HCT116 (cell line): ENCODE measurements at regions not wholly inside any gene's neighbourhood (a gene's known extent, or its start where the extent isn't known, plus 50 kb on each side); places are given as distances from the start of the nearest gene placed in this dataset.

Experiments used
- ATAC-seq: fragments of 200-7000 bp; cut with Tn5 transposase; 2 replicates; pipeline ENCODE4 v1.9.1; 2020; ENCODE audit warnings: mild to moderate bottlenecking, moderate library complexity
- BruUV-seq: library from RNA; stranded (reverse); fragments of 400-500 nt; replicated peaks from 2 replicates; lab custom pipeline; 2021; lab: Mats Ljungman, UMichigan
- CTCF ChIA-PET: fragments of 300-600 bp; sonication (Branson Sonifier 250); formaldehyde crosslinking; loops from one replicate; lab custom pipeline; 2021; ENCODE audit warnings: antibody characterized with exemption; lab: Charles Lee
- POLR2A ChIA-PET: fragments of 300-600, 350-600 bp; sonication (Branson Sonifier 250); formaldehyde crosslinking; loops from one replicate; lab custom pipeline; 2021; ENCODE audit warnings: antibody characterized with exemption; lab: Charles Lee
- RAD21 ChIA-PET, 2 experiments: fragments of 300-600 bp; sonication (Branson Sonifier 250); formaldehyde crosslinking; loops; one replicate each; lab custom pipeline; 2023; ENCODE audit warnings: low total read pairs in 2 of 2; ENCODE audit not compliant: uncharacterized antibody in 2 of 2, unreplicated experiment in 2 of 2, low non-redundant PET in 1 of 2; lab: Charles Lee
- DNase-seq: peaks from one replicate; pipeline ENCODE4 v3.0.0-alpha.2; 2010; ENCODE audit warnings: low read depth, low spot score
- H2AFZ ChIP-seq: fragments of 200-600 bp; shearing (Covaris generic), sonication (generic); 2 replicates; pipeline ENCODE4 v1.6.1; 2017; ENCODE audit warnings: low read depth, mixed run types, mixed read lengths, antibody characterized with exemption, low read length; ENCODE audit not compliant: poor library complexity, severe bottlenecking
- H3K27ac ChIP-seq: 2 replicates; pipeline ENCODE4 v1.5.1; 2012; ENCODE audit warnings: low read depth, low read length
- H3K27me3 ChIP-seq: fragments of 200-600 bp; sonication (generic); 2 replicates; pipeline ENCODE4 v1.6.1; 2016; ENCODE audit warnings: mixed run types, low read length, mixed read lengths; ENCODE audit not compliant: insufficient read depth
- H3K36me3 ChIP-seq, 2 experiments: fragments of 200-500 bp in 1 of 2; fragments of 200-600 bp in 1 of 2; sonication (Bioruptor generic) in 1 of 2; sonication (generic) in 1 of 2; 2 replicates each; pipeline versions ENCODE4 v1.5.1 to v1.6.1; 2014 to 2016; ENCODE audit warnings: low read length in 2 of 2, inconsistent platforms in 1 of 2, mixed read lengths in 1 of 2, mixed run types in 1 of 2; ENCODE audit not compliant: insufficient read depth in 2 of 2, control insufficient read depth in 1 of 2
- H3K4me1 ChIP-seq, 2 experiments: fragments of 200-600 bp in 1 of 2; sonication (generic) in 1 of 2; 2 replicates each; pipeline versions ENCODE4 v1.5.1 to v1.6.1; 2012 to 2017; ENCODE audit warnings: low read length in 2 of 2, inconsistent platforms in 1 of 2, mild to moderate bottlenecking in 1 of 2, mixed read lengths in 1 of 2, mixed run types in 1 of 2, moderate library complexity in 1 of 2; ENCODE audit not compliant: insufficient read depth in 2 of 2, control insufficient read depth in 1 of 2
- H3K4me2 ChIP-seq: fragments of 200-600 bp; sonication (generic); 2 replicates; pipeline ENCODE4 v1.6.1; 2017; ENCODE audit warnings: mixed run types, low read length, mixed read lengths
- H3K4me3 ChIP-seq, 2 experiments: fragments of 200-600 bp in 1 of 2; sonication (generic) in 1 of 2; replicated peaks in 1 of 2; 2 replicates each; pipeline ENCODE4 v1.5.1; 2011 to 2016; ENCODE audit warnings: low read length in 2 of 2, control low read depth in 1 of 2, low read depth in 1 of 2, mild to moderate bottlenecking in 1 of 2, mixed read lengths in 1 of 2, mixed run types in 1 of 2
- H3K79me2 ChIP-seq: fragments of 200-600 bp; sonication (generic); 2 replicates; pipeline ENCODE4 v1.6.1; 2017; ENCODE audit warnings: mild to moderate bottlenecking, mixed run types, low read length, moderate library complexity, mixed read lengths; ENCODE audit not compliant: insufficient read depth
- H3K9ac ChIP-seq: fragments of 200-600 bp; sonication (generic); 2 replicates; pipeline ENCODE4 v1.6.1; 2016; ENCODE audit warnings: low read length, mixed read lengths
- H3K9me2 ChIP-seq: fragments of 200-600 bp; sonication (generic), shearing (Covaris generic); 2 replicates; pipeline ENCODE4 v1.6.1; 2017; ENCODE audit warnings: mixed run types, mild to moderate bottlenecking, moderate library complexity; ENCODE audit not compliant: insufficient read depth
- H3K9me3 ChIP-seq, 2 experiments: fragments of 200-500 bp in 1 of 2; fragments of 200-600 bp in 1 of 2; sonication (Bioruptor generic) in 1 of 2; sonication (generic) in 1 of 2; 2 replicates each; pipeline ENCODE4 v1.6.1; 2014 to 2017; ENCODE audit warnings: low read length in 2 of 2, mixed read lengths in 2 of 2, inconsistent platforms in 1 of 2, low read depth in 1 of 2, mild to moderate bottlenecking in 1 of 2, mixed run types in 1 of 2, moderate library complexity in 1 of 2; ENCODE audit not compliant: control insufficient read depth in 1 of 2, insufficient read depth in 1 of 2
- H4K20me1 ChIP-seq: fragments of 200-600 bp; sonication (generic), shearing (Covaris generic); 2 replicates; pipeline ENCODE4 v1.6.1; 2017; ENCODE audit warnings: mixed run types, mild to moderate bottlenecking, moderate library complexity; ENCODE audit not compliant: insufficient read depth
- CEBPB ChIP-seq: IDR thresholded peaks from 2 replicates; pipeline ENCODE4 v1.6.1; 2012; ENCODE audit warnings: low read depth
- ELF1 ChIP-seq: IDR thresholded peaks from 2 replicates; pipeline ENCODE4 v1.6.1; 2012; ENCODE audit warnings: low read depth, borderline replicate concordance
- EZH2 ChIP-seq: fragments of 200-600 bp; sonication (generic); IDR thresholded peaks from 2 replicates; pipeline ENCODE4 v1.6.1; 2017; ENCODE audit warnings: antibody characterized with exemption, mixed run types
- POLR2A ChIP-seq: IDR thresholded peaks from 2 replicates; pipeline ENCODE4 v1.7.0; 2011; ENCODE audit warnings: borderline replicate concordance; ENCODE audit not compliant: insufficient read depth, insufficient read length; ENCODE audit errors: extremely low read depth
- POLR2AphosphoS5 ChIP-seq: IDR thresholded peaks from 2 replicates; pipeline ENCODE4 v1.6.1; 2011; ENCODE audit warnings: mild to moderate bottlenecking, low read depth, low read length, moderate library complexity
- RAD21 ChIP-seq: IDR thresholded peaks from 2 replicates; pipeline ENCODE4 v1.6.1; 2012; ENCODE audit warnings: low read depth, mild to moderate bottlenecking
- SIN3A ChIP-seq: IDR thresholded peaks from 2 replicates; pipeline ENCODE4 v1.6.1; 2012; ENCODE audit warnings: low read depth
- ZNF274 ChIP-seq: fragments of 200-500 bp; sonication (Bioruptor generic); IDR thresholded peaks from 2 replicates; pipeline ENCODE4 v1.6.1; 2014; ENCODE audit warnings: mild to moderate bottlenecking, low read depth, low read length, inconsistent platforms
- intact Hi-C: fragments of 100-400 bp; cut with micrococcal nuclease; formaldehyde crosslinking; loops from 2 replicates; pipeline ENCODE4 v1.10.0; 2022
- TF ChIP-seq, protein P1 (sequence below): IDR thresholded peaks from 2 replicates; pipeline ENCODE4 v1.6.1; 2012
- TF ChIP-seq, protein P2 (sequence below): IDR thresholded peaks from 2 replicates; pipeline ENCODE4 v1.6.1; 2012

DNA sequence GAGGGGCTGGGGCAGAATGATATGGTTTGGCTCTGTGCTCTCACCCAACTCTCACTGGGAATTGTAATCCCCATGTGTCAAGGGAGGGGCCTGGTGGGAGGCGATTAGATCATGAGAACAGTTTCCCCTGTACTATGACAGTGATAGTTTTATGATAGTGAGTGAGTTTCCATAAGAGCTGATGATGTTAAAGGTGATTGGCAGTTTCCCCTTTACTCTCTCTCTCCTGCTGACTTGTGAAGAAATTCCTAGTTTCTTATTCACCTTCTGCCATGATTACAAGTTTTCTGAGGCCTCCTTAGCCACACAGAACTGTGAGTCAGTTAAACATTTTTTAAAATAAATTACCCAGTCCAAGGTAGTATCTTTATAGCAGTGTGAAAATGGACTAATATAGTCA is 120.4 kb upstream of the CDH9 start:
- Histone ChIP-seq H3K79me2 (no peaks in the 10 kb centered on the region), H3K9me3 (peaks cover 16 to 34% of the 10 kb centered on the region in 2 experiments; a peak in 2 of 4 replicates), H2AFZ (no peak overlapping the region), H3K9ac (no peak overlapping the region), H3K4me3 (no peak overlapping the region), H4K20me1 (no peaks in the 10 kb centered on the region), H3K36me3 (no peaks in the 10 kb centered on the region), H3K27me3 (no peaks in the 10 kb centered on the region), H3K4me2 (no peak overlapping the region), H3K9me2 (no peaks in the 10 kb centered on the region), H3K4me1 (no peaks in the 10 kb centered on the region), H3K27ac (no peak overlapping the region)
- no TSS peak for BruUV-seq
- TF ChIP-seq ELF1 (no peak), RAD21 (no peak), POLR2A (no peak), SIN3A (no peak), EZH2 (no peak), POLR2AphosphoS5 (no peak), ZNF274 (no peak)
- TF ChIP-seq, protein P1, sequence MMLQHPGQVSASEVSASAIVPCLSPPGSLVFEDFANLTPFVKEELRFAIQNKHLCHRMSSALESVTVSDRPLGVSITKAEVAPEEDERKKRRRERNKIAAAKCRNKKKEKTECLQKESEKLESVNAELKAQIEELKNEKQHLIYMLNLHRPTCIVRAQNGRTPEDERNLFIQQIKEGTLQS, result no peak
- TF ChIP-seq, protein P2, sequence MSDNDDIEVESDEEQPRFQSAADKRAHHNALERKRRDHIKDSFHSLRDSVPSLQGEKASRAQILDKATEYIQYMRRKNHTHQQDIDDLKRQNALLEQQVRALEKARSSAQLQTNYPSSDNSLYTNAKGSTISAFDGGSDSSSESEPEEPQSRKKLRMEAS, result no peak
- ChIA-PET RAD21 (no interaction called here), POLR2A (no interaction called here), CTCF (no interaction called here)
- DNase-seq (no peak), ATAC-seq (no peak)
- intact Hi-C loops, result no loop called here

DNA sequence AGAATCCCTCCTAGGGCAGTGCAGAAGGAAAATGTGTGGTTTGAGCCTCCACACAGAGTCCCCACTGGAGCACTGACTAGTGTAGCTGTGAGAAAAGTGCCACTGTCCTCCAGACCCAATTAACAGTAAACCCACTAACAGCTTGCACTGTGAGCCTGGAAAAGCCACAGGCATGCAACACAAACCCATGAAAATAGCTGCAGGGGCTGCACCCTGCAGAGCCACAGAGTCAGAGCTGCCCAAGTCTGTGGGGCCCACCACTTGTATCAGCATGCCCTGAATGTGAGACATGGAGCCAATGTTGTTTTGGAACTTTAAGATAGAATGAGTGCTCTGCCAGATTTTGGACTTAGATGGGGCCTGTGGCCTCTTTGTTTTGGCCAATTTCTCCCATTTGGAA is 119.8 kb upstream of the CDH9 start:
- Histone ChIP-seq H3K9me2 (no peaks in the 10 kb centered on the region), H4K20me1 (no peaks in the 10 kb centered on the region), H2AFZ (no peak overlapping the region), H3K4me2 (no peak overlapping the region), H3K27ac (no peak overlapping the region), H3K36me3 (no peaks in the 10 kb centered on the region), H3K9ac (no peak overlapping the region), H3K27me3 (no peaks in the 10 kb centered on the region), H3K4me3 (no peak overlapping the region), H3K9me3 (peaks cover 16 to 34% of the 10 kb centered on the region in 2 experiments; a peak in 2 of 4 replicates), H3K79me2 (no peaks in the 10 kb centered on the region), H3K4me1 (no peaks in the 10 kb centered on the region)
- no TSS peak for BruUV-seq
- ChIA-PET RAD21 (no interaction called here), CTCF (no interaction called here), POLR2A (no interaction called here)
- DNase-seq (no peak), ATAC-seq (no peak)
- no peak for TF ChIP-seq CEBPB
- intact Hi-C loops, result no loop called here
